ENCODE measurements at regions not wholly inside any gene's neighbourhood (a gene's known extent, or its start where the extent isn't known, plus 50 kb on each side); places are given as distances from the start of the nearest gene placed in this dataset.

GRCh38 chr5:158450751-158451171 lies 591.8 kb upstream of the CLINT1 start (continued):
- TF ChIP-seq E2F5 (CRISPR knock-in tag; conservative IDR thresholded peaks at IDR 0.05) = no peak
- TF ChIP-seq ZNF646 (CRISPR knock-in tag; IDR thresholded peaks at IDR 0.05) = no peak
- no peak for TF ChIP-seq SMYD3 (CRISPR knock-in tag; IDR thresholded peaks at IDR 0.05)
- no peak for TF ChIP-seq MXD1 (CRISPR knock-in tag; IDR thresholded peaks at IDR 0.05)
- no peak for TF ChIP-seq ZNF780A (CRISPR knock-in tag; IDR thresholded peaks at IDR 0.05)
- TF ChIP-seq CSRNP1 (CRISPR knock-in tag; IDR thresholded peaks at IDR 0.05) = no peak
- TF ChIP-seq ZNF235 (CRISPR knock-in tag; IDR thresholded peaks at IDR 0.05; ENCODE audit: borderline replicate concordance) = no peak
- TF ChIP-seq TRIM22 (IDR thresholded peaks at IDR 0.05) = no peak
- no peak for TF ChIP-seq MAFG (CRISPR knock-in tag; IDR thresholded peaks at IDR 0.05)
- no peak for TF ChIP-seq RNF219 (CRISPR knock-in tag; IDR thresholded peaks at IDR 0.05)
